ENCODE measurements at regions not wholly inside any gene's neighbourhood (a gene's known extent, or its start where the extent isn't known, plus 50 kb on each side); places are given as distances from the start of the nearest gene placed in this dataset.

GRCh38 chrX:95675794-95676193 lies 1008.8 kb upstream of the DIAPH2 start:
- Histone ChIP-seq H3K4me2 (ENCODE audit: insufficient read depth in 1 of 2, low read depth in 2 of 2, low read length in 2 of 2) (no peak overlapping the region), H3K4me1 (replicated peaks in 1 of 4; ENCODE audit: control insufficient read depth in 3 of 4, insufficient read depth in 4 of 4, low read length in 3 of 4) (no peaks in the 10 kb centered on the region), H2BK5ac (ENCODE audit: low read depth, low read length) (no peak overlapping the region), H2AFZ (ENCODE audit: low read length) (no peak overlapping the region), H3K36me3 (ENCODE audit: control insufficient read depth in 2 of 4, insufficient read depth in 4 of 4, low read length in 3 of 4) (no peaks in the 10 kb centered on the region), H3K4me3 (ENCODE audit: extremely low read depth in 1 of 4, insufficient read depth in 2 of 4, low read depth in 3 of 4, low read length in 4 of 4) (no peak overlapping the region), H3K56ac (replicated peaks; ENCODE audit: insufficient read length, low read depth, low read length) (no peak overlapping the region), H3K79me1 (ENCODE audit: low read depth, low read length) (no peaks in the 10 kb centered on the region), H4K91ac (replicated peaks; ENCODE audit: insufficient read length, low read length) (no peak overlapping the region), H3K23me2 (ENCODE audit: low read depth, low read length) (no peaks in the 10 kb centered on the region), H4K20me1 (replicated peaks in 1 of 2; ENCODE audit: control insufficient read depth in 1 of 2, insufficient read depth in 2 of 2, low read length in 2 of 2) (no peaks in the 10 kb centered on the region), H4K5ac (ENCODE audit: insufficient read length, low read depth, low read length) (no peak overlapping the region), H3K4ac (replicated peaks; ENCODE audit: insufficient read length, low read depth, low read length) (no peak overlapping the region), H3K9me3 (ENCODE audit: insufficient read depth in 2 of 2, low read depth in 1 of 2, low read length in 1 of 2) (no peaks in the 10 kb centered on the region), H3K27me3 (replicated peaks in 1 of 4; ENCODE audit: control insufficient read depth in 3 of 4, extremely low read depth in 1 of 4, insufficient read depth in 3 of 4, low read length in 3 of 4) (no peaks in the 10 kb centered on the region), H2BK15ac (ENCODE audit: low read length) (no peak overlapping the region), H3K79me2 (ENCODE audit: control insufficient read depth in 1 of 2, insufficient read depth in 2 of 2, low read length in 2 of 2) (no peaks in the 10 kb centered on the region), H2BK12ac (ENCODE audit: low read depth, low read length) (no peak overlapping the region), H2AK5ac (ENCODE audit: low read depth, low read length) (no peak overlapping the region), H3K18ac (ENCODE audit: extremely low read depth, low read length) (no peak overlapping the region), H3K27ac (ENCODE audit: low read depth, low read length) (no peak overlapping the region), H2BK120ac (replicated peaks; ENCODE audit: low read depth, low read length) (no peak overlapping the region), H3K14ac (ENCODE audit: insufficient read length) (no peak overlapping the region), H2BK20ac (ENCODE audit: low read length) (no peak overlapping the region), H4K8ac (ENCODE audit: extremely low read depth, insufficient read depth, low read length) (no peak overlapping the region), H3K9ac (replicated peaks in 1 of 4; ENCODE audit: extremely low read depth in 1 of 4, low read depth in 3 of 4, low read length in 3 of 4) (no peak overlapping the region), H3K23ac (ENCODE audit: insufficient read length) (no peak overlapping the region)
- CTCF ChIA-PET (ENCODE audit: partially characterized antibody) = no interaction called here
- WGBS, 2 experiments (ENCODE audit: extremely low coverage in 1 of 2, insufficient coverage in 1 of 2, insufficient read length in 1 of 2, insufficient replicate concordance in 2 of 2, low coverage in 1 of 2, low lambda C conversion rate in 2 of 2, missing lambda C conversion rate in 1 of 2) = 91% methylated on average over 3 of the region's 3 CpGs; no CpG with 5 or more reads in 1 of the 2 experiments
- POLR2A ChIA-PET (ENCODE audit: partially characterized antibody) = no interaction called here
- no peak for DNase-seq (ENCODE audit: low read depth in 1 of 2, low spot score in 2 of 2)
- peak; percentile 45 for FAIRE-seq
- TF ChIP-seq SP2 (IDR thresholded peaks at IDR 0.05; ENCODE audit: low read length) (no peak), ZNF274 (IDR thresholded peaks at IDR 0.05; ENCODE audit: borderline replicate concordance, extremely low read depth, low read length) (no peak), RNF2 (IDR thresholded peaks at IDR 0.05; ENCODE audit: borderline replicate concordance, low read depth, low read length, missing control alignments, poor library complexity, severe bottlenecking) (no peak), CBX8 (IDR thresholded peaks at IDR 0.05; ENCODE audit: borderline replicate concordance, low read depth, low read length) (no peak), EGR1 (IDR thresholded peaks at IDR 0.05; ENCODE audit: borderline replicate concordance, low read depth, low read length) (no peak), BRCA1 (IDR thresholded peaks at IDR 0.05; ENCODE audit: low read depth, low read length) (no peak), KDM1A (IDR thresholded peaks at IDR 0.05; ENCODE audit: borderline replicate concordance, low read length) (no peak), SUZ12 (IDR thresholded peaks at IDR 0.05; ENCODE audit: low read length) (no peak), KDM4A (IDR thresholded peaks at IDR 0.05; ENCODE audit: low read depth, low read length, severe bottlenecking) (no peak), GABPA (IDR thresholded peaks at IDR 0.05; ENCODE audit: borderline replicate concordance, insufficient read depth, low read length) (no peak), SIN3A (conservative IDR thresholded peaks at IDR 0.05 in 1 of 2, IDR thresholded peaks at IDR 0.05 in 1 of 2; ENCODE audit: low read depth in 1 of 2, low read length in 2 of 2) (no peak), SIX5 (IDR thresholded peaks at IDR 0.05; ENCODE audit: low read depth, low read length) (no peak)

Measured in H1 (cell line).